LHCN-M2 (cell line): ENCODE measurements at regions not wholly inside any gene's neighbourhood (a gene's known extent, or its start where the extent isn't known, plus 50 kb on each side); places are given as distances from the start of the nearest gene placed in this dataset.
"Not testable (repeated sequence)": the region's sequence is repeated elsewhere in the genome, so short reads cannot be mapped to it uniquely, and the experiment has no call there.

Source experiments
- DNase-seq: peaks from one replicate; pipeline ENCODE4 v3.0.0-alpha.2; 2012; ENCODE audit warnings: low read depth

DNA sequence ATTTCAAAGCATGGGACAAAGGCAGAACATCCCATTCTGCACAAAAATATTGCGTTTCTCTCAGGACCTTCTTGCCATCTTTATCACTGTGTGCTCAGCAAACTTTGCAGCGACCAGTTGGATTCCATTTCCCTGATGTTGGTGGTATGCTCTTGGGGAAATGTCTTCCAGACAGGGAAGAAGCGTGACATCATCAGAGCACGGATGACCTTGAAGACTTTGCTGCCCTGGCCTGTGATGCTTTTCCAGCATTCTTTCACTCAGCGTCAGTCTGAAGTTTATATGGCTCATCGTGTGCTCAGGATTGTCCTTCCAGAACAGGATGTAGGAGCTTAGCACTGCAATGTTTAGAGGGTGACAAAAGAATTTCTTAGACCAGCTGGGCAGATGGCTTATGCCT lies 131.4 kb upstream of the F3 start:
- peak; percentile 49 for DNase-seq

DNA sequence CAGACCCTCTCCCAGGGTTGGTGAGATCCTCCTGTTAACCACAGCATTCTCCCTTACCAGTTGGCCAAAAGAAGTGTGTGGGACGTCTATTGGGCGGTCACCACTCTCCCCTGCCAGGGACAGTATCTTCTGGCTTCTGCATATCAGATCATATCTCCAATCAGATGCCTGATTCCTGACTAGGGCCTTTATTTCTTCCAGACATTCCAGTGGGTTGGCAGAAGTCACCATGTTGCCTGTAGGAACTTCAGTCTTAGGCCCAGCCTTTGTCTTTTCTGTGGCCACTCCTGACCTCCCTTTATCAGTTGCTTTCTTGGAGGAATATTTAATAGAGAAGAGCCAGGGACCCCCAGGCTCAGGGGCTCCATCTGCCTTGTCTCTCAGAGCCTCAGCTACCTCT lies 130.4 kb upstream of the F3 start:
- no peak for DNase-seq

DNA sequence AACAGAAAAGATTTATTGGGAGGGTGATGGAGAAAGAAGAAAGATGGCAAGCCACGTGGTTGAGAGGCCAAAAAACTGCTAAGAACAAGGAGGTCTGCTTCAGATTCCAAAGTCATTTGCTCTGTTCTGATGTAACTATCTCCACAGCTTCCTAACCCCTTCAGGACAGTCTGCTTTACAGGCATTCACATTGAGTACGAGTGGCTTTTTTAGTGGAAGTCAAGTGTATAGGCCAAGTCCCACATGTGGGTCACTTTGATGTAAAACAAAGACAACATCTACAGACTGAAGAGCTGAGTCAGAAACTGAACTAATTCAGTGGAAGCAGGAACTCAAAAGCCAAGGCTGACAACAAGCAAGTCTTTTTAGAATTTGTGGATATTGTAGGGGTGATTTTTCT lies 128.7 kb upstream of the F3 start:
- no peak for DNase-seq

DNA sequence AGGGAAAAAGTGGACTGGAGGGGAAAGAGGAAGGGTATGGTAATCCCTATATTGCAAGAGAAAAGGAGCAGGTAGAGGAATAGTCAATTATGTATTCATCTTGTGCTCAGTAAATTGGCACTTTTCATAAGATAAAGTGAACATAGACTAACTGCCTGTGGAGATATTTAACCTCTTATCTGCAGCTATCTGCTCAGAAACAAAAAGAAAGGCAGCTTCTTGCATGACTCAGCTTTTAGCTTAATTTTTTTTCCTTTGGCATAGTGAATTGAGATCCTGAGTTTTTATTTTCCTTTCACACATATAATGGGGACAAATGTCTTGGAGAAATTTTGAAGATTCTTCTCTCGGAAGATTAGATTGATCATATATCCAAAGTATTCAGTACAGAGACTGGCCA lies 127.6 kb upstream of the F3 start:
- DNase-seq = no peak

DNA sequence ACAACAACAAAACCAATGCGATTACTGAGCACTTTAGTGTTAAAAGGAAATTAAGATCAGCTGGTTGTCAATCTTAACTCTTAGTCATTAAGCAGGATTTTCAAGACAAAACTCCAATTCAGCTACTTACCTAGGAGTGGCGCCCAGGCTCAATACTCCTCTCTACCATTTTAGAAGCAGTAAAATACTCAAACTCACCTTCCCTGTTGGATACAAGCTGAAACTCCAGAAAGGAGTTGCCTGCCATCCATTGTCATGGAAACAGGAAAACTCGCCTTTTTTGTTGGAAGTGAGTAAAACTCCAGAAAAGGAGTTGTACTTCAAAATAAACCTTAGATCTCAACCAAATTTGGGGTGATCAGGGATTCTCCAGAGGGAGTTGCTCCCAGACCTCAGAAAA lies 127.0 kb upstream of the F3 start:
- no peak for DNase-seq

DNA sequence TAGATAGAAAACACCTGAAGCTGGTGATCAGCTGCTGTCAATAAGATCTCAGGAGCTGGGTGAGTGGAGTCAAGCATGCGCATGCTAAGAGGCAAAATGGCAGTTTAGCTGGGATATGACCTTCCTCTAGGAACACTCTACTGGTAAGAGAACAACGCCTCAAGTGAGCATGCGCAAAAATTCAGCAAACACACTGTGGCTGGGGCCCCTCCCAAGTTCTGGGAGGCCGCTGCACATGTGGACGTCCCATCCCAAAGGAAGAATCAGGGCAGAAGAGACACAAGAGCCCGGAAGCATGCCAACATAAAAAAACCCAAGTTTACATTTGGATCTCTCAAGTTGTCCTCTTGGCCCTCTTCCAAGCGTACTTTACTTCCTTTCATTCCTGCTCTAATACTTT lies 126.3 kb upstream of the F3 start:
- no peak for DNase-seq

DNA sequence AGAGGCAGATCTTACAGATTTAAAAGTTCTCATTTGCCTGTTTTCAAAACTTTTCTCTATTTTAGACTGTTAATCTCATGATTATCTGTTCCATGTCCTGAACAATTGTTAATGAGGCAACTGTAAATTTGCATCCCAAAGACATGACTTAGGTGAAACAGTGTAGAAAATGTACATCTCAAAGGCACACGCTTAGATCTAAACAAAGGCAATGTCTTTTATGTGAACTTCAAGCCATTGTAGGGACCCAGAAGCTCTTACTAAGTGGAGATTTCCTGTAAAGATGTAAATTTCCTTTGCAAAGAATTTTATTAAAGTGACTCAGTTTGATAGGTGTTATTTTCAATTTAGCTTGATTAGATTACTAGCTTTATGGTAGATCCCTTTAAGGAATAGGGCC lies 125.2 kb upstream of the F3 start:
- no peak for DNase-seq

DNA sequence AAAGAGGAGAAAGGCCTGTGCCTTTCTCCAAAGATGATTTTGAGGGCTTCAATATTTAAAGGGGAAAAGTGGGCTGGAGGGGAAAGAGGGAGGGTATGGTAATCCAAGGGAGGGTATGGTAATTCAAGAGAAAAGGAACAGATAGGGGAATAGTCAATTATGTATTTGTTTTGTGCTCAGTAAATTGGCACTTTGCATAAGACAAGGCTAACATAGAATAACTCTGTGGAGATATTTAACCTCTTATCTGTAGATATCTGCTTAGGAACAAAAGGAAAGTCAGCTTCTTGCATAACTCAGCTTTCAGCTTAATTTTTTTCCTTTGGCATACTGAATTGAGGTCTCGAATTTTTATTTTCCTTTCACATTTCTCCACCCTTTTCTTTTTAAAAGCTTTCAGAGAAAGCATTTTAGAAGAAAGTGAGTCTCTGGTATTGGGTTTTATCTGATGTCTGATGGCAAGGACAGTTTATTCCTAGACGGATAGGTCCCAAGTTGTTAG lies 119.9 kb upstream of the F3 start:
- no peak for DNase-seq

DNA sequence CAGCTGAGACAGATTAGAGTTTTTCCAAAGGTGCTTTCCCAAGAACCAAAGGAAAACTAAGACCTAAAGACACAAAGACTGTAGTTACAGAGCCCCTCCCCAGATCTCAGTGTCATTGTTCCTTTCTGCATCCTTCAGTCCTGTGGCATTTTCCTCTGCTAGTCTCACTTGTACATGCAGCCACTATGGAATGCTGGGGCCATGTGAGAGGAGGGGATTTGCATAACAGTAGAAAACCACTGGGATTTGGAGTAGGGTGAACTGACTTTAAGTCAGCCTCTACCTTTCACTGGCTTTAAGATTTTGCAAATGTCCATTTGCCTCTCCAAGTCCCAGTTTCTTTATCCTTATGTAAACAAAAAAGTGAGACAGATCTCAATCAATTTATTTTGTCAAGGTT lies 119.4 kb upstream of the F3 start:
- no peak for DNase-seq

DNA sequence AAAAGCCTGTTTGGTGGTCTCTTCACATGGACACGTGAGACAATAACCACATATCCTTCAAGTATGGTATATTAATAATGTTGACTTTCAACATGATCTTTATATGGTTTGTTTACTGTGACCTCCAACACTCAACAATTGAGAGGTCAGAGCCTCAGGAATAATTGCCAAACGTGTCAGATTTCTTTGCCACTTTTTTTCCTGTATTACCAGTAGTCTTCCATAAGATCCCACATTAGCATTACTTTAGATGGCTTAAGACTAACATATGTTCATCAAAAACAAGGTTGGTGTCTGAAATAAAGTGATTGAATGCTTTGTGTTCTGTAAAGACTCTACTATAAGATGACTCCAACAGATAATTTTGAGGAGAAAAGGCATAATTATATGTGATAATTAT lies 118.7 kb upstream of the F3 start:
- DNase-seq = no peak

DNA sequence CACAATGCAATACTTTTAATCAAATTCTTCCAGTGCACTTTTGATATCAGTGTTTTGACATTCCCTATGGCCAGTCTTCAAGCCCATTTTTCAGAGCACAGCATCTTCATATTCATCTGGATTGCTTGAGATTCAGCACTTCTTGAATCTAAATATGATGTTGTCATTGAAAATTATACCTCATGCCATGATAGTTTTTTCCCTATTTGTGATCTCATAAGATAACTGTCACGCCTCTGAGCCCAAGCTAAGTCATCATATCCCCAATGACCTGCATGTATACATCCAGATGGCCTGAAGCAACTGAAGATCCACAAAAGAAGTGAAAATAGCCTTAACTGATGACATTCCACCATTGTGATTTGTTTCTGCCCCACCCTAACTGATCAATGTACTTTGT lies 117.6 kb upstream of the F3 start:
- DNase-seq = not testable (repeated sequence)

DNA sequence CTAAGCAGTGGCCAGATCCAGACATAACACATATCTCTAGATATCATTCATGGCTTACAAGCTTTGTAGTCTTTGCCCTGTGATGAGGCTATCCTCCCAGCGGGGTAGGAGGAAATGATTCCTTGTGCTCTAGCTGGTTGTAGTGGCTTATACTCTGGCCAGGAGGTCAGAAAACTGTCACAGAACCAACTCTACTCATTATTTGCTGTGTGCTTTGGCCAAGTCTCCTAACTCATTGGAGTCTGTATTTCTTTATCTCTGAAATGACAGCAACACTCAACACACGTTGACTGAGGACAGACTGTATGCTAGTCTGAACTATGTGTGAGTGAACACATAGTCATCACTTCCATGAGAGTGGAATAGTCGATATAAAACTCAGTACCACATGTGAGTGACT lies 116.7 kb upstream of the F3 start:
- DNase-seq = peak; percentile 32

DNA sequence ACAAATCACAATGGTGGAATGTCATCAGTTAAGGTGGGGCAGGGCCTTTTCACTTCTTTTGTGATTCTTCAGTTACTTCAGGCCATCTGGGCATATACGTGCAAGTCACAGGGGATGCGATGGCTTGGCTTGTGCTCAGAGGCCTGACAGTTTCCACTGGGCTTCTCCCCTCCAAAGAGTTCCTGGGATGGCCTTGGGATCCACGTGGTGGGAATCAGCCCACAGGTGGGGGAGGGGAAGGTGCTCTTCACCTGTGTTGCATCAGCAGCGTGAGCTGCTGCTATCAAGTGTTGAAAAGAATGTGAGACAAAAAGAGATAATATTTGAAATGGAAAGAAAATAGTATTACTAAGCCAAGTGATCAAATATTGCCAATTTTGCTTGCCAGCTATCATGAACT lies 116.2 kb upstream of the F3 start:
- not testable (repeated sequence) for DNase-seq

DNA sequence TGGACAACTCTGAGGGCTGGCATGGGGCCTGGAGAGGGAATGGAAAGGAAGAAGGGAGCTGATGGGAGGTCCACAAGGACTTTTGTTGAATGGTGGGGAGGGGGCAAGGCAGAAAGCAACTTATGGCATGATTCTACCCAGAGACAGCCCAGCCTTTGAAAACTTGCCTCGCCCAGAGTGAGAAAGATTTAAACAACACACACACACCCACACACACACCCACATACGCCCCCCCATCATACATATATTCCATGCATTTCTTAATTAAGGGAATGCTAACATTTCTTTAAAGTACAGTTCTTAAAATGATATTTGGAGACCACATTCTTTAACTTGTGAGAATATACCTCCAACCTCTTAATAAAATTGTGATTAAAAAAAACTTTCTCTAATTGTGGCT lies 115.4 kb upstream of the F3 start:
- no peak for DNase-seq

DNA sequence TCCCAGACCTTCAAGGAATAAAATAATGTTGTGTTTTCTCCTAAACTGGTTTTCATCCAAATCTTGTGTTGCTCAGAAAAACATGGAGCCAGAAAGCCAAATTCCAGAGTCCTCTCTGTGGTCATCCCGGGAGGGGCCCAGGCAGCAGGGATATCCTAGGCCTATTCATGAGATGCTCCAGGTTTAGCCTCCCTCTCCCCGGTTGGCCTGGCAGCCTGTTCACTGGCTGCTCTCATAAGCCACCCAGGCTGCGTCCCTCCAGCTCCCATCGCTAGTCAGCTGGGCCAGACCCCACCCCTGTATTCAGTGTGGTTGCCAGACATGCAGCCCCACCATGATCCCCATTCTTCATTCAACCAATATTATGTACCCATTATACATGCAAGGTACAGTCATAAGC lies 113.4 kb upstream of the F3 start:
- no peak for DNase-seq

DNA sequence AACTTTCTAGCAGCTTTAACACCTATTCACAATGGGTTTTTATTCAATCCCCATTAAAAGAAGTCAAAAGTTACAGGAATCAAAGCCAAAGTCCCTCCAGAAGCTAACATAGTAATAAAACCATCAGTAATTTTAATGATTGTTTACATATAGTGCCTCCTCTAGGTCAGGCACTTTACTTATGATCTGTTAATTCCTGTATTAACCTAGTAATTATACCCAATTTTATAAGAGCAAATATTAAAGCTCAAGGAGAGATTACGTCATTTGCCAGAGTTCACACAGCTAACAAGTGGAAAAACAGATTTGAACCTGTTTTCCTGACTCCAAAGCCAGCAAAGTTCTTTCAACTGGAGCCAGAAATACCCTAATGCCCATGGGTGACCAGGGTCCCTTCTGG lies 112.9 kb upstream of the F3 start:
- no peak for DNase-seq

DNA sequence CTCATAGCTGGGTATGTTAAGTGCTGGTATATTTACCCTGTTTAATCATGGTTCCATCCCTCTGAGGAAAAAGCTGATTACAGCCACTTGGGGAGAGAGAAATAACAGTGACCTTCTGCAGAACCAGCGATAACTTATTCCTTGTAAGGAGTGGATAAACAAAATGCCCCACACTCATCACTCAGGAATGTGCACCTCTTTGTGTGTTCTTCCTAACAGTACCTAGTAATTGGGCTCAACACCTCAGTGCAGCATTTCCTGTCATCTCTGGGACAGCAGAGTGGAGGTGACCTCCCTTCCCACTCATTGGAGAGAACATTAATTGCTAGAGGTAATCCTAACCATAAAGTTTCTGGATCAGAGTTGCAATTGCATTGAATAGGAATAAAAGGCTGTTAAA lies 112.5 kb upstream of the F3 start:
- peak; percentile 57 for DNase-seq

DNA sequence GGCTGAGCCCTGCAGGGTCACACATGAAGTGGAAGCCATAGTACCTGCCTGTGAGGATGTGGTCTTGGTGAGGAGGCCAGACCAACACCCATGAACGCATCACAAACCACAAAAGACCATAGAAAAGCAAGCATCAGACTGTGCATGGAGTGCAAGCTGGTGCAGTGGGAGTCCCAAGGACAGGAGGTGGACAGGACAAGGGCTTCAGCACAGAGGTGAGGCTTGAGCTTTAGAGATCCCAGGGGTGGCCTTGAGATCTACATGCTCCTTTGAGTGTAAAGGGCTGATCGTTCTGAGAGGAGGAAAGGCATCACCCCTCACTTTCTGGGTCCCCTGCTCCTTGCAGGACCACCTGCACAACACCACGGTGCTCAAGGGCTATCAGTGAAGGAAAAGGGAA lies 111.9 kb upstream of the F3 start:
- no peak for DNase-seq

DNA sequence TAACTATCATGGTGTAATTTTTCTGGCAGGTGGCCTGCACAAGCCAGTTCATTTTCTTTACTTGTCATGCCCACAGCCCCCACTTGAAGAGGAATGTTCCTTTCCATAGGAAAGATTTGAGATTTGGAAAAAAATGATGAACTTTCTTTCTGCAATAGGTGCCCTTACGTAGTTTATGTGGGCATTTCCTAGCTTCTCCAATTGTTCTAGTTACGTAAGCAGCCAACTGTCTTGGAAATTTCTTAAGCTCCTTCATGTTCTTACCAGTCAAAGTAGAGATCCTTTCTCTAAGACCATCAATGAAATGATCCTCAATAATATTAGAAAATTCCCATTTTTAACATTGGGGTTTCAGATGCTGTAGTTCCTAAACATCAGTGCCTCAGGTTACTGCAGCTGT lies 109.5 kb upstream of the F3 start:
- no peak for DNase-seq

DNA sequence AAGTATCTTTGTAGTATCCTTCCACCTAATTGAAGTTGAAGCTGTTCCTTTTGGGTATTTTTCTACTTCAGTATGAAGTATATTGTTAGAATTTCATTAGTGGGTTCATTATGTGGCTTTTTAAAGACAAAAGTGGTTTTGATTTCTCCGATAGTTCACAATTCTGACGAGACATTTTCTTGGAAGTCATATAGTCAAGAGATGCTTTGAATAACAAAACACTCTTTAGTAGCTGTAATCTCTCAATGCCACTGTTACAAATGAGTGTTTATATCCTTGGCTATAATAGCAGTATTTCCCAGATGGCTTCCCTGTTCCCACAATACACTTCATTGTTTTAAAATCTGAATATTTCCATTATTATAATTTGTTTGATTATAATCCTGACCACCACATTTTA lies 108.7 kb upstream of the F3 start:
- no peak for DNase-seq

DNA sequence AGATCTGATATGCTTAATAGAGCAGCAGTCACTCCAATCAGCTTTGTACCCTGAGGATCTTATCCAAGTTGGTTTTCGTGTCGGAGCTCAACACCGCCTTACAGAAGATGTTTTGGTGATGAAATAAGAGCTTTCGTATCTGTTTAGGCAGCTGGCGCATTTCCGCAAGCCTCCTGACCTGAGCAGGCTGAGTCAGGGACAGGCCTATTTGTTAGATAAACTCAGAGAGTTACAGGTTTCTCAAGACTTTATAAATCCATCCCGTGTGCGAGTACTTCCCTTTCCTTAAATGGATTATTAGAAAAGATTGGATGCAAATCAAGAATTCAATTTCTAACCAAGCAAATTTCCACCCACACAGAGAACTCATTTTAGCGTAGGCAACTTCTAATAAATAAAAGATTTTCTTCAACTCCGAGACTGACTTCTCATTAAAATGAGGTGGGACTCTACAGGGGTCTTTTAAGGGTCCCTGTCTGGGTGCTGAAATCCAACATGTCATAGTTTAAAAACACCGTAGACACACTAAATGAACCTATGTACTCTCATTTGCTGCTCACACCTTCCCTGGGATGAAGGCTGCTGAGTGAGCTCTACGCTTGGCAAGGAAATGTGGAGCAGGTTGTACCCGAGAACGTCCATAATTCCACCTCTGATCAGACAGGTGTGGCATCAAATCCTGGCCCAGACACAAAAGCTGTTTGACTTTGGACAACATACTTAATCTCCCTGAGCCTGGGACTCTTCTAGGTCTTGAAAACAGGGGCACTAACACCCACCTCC lies 106.9 kb upstream of the F3 start:
- peak; percentile 97 for DNase-seq

DNA sequence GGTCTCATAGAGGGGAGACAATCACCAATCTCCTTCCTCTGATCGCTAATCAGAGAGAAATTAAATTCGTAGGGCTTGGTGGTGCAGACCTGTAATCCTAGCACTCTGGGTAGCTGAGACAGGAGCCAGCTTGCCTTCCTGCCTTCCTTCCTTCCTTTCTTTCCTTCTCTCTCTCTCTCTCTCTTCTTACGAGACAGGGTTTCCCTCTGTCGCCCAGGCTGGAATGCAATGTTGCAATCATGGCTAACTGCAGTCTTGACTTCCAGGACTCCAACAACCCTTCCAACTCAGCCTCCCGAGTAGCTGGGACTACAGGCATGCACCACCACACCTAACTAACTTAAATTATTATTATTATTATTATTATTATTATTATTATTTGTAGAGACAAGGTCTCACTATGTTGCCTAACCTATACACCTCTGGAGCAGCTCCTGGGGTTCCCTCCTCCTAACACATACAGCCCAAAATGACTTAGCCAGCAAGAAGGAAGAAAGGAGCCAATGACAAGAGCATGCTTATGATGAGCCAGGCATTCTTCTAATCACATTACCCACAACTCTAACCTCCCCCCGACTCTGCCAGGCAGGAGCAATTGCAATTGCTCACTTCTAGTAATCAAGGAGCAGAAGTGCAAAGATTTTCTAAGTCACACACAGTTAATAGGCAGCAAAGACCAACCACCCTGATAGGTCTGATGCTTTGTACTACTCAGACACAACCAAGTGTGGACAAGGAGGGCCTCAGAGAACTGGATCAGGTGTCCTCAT lies 105.4 kb upstream of the F3 start:
- peak; percentile 23 for DNase-seq

DNA sequence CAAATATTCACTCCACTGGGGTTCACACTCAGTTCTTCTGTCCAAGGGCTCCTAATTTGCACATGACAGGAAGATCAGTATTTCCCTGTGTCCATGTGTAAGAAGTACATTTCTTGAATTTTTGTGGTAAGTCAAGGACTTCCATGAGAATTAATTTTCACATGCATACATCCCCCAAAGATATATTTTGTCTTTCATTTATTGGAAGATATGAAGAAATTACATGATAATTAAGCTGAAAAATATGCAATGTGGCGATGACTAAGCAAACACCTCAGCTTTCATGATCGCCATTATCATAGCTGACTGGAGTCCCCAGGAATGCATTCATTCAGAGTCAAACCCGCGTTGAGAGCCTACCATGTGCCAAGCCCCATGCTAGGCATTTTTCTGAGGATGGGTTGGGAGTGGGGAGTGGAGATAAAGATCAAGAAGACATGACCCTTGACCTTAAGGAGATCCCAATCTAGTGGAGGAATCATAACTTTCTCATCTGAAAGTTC lies 104.6 kb upstream of the F3 start:
- DNase-seq = peak; percentile 90
